ENCODE measurements at regions not wholly inside any gene's neighbourhood (a gene's known extent, or its start where the extent isn't known, plus 50 kb on each side); places are given as distances from the start of the nearest gene placed in this dataset.
"Not testable (repeated sequence)": the region's sequence is repeated elsewhere in the genome, so short reads cannot be mapped to it uniquely, and the experiment has no call there.

DNA sequence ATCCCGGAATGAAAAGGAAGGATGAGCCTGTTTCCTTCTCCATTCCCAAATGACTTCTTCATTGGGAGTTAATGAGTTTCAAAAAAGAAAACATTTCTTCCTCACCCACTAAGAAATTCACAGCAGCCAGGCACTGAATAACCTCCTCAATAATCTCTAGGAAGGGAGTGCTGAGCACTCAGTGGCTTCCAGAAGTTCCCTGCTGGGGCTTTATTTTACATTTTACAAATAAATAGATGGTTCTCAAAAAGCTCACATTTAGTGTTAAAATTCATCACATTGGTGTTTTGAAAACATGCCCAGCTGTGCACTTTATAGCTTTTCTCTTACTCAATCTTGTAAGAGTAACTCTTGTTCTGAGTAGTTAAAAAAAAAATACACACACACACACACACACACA lies 148.9 kb upstream of the PFKP start:
- DNase-seq: no peak

DNA sequence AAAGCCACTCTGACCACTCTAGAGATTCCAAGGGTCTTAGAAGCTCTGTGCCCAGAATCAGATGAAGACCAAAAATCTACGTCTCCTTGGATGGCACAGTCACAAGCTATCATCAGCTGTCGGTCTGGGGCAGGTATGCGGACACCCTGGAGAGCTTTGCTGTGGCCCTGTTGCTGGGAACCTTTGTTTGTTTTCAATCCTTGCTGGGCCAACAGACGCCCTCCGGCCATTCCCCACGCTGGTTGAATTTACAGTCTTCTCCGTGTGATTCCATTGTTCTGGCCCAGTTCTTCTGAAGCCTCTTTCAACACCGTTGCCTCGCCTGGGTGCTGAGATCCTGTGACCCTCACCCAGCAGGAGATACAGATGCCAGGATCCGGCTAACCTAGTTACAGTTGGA lies 149.4 kb upstream of the PFKP start:
- no peak for DNase-seq

DNA sequence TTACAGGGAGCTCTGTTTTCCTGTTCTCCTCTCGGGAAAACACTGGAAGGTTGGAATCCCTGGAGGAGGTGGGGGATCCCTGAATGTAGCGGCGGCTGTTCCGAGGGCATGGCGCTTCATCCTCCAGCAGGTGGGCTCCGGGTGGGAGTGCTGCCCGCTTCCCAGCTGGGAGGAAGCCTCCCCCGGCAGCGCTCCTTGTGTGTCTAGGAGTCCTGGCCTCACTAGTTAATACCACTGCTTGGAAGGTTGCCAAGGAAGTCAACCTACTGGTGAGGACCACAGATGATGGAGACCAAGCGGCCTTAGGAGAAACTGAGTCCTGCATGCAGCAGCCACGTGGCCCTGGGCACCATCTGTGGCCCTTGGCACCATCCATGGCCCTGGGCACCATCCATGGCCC lies 151.9 kb upstream of the PFKP start:
- no peak for DNase-seq

DNA sequence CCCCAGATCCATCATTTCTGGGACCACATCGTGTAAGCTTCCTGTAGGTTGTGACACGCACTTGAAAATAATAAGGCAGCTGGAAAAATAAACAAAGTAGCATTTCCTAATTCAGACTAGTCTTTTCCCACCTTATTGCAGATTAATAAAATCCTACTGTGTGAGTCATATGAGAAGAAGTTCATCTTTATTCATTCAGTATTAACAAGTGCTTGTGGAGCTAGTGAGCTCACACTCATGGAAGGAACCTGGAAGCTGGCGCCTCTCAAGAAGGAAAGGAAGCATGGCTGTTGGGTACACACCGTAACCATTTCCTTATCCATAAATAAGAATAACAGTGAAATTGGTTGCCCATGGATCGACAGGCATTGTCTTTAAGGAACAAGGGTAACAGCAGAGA lies 152.6 kb upstream of the PFKP start:
- no peak for DNase-seq

DNA sequence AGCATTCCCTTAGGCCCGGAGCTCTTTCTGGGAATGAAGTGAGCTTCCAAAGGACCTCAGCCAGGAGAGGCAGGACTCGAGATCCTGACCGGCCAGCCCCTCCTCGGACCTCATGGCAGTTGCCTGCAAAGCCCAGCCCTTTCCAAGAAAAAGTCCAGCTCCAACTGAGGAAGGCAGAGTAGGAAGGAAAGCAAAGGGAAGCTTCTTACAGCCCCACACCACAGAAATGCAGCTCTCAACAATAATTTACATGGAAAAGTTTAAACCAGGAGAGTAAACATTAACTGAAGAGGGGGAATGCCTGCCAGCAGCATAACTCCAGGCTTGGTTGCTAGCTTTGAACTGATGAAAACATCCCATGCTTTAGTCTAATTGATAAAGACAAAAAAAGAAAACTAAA lies 153.9 kb upstream of the PFKP start:
- DNase-seq: no peak

DNA sequence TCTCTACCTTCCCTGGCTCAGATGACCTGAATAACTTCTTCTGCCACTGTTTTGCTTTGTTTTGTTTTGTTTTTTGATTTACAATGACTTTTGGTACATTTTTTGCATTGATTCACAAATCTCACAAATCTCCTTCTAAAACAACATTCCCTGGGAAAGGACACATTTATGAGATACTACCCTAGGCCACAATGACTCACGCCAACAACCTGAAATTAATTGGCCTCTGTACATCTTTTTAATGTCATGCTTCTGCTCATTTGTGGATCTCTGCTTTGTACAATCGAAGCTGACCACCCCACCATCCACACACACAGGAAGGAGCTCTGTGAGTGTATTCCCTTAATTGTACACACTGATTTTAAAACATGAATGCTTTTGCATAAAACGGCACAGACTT lies 156.7 kb upstream of the PFKP start:
- no peak for DNase-seq

DNA sequence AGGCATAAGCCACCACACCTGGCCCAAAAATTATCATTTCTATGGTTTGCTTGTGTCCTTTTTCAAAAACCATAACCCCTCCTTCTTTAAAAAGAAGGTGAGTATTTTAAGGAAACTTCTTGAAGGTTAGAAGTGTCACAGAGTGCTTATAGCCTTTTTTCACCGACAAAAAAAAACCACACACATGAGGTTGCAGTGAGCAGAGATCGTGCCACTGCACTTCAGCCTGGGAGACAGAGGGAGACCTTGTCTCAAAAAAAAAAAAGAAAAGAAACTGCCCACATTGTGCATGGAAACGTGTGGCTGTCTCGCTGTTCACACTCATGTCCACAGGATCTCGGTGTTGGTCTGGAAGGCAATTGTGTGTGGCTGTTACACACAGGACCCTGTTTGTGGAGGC lies 157.4 kb upstream of the PFKP start:
- no peak for DNase-seq

DNA sequence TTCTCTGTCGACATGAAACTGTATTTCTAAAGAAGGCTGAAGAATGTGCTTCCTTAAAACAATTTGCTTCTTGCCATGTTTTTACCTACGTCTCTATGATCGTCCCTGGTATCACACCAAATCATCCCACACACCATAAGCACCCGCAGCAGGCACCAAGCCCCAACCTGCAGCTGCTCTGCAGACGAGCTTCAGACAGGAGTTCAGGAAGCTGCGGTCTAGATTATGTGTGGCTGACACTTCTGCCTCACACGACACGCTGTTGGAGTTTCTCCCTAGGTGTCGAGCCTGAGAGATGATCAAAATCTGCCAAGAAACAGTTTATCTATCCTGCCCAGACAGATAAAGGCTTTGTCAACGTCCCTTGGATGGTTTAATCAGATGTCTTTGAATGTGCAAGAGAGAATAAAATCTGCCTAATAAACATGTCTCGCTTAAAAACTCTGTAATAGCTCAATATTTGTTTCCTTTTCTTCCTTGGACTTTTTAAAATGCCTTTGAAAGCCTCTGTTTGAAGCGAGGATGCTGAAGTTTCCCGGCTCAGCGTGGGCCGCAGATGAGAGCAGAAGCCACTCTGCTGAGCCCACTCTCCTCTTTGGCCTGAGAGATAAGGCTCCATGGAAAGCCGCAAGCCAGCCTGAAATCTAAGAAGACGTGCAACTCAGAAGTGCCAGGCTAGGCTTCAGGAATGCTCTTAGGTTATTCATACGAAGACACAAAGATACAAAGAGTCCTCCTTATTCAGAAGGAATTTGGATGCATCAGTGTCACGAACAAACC lies 158.3 kb upstream of the PFKP start:
- DNase-seq: no peak

DNA sequence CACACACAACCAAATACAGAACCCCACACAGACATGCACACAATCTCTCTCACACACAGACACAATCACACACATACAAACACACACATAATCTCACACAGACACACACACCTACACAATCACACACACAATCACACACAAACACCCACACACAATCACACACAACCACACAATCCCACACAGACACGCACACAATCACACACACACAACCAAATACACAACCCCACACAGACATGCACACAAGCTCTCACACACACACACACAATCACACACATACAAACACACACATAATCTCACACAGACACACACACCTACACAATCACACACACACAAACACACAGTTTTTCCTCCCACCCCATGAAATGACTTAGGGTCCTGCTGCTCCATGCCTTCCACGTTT lies 160.4 kb upstream of the PFKP start:
- no peak for DNase-seq

DNA sequence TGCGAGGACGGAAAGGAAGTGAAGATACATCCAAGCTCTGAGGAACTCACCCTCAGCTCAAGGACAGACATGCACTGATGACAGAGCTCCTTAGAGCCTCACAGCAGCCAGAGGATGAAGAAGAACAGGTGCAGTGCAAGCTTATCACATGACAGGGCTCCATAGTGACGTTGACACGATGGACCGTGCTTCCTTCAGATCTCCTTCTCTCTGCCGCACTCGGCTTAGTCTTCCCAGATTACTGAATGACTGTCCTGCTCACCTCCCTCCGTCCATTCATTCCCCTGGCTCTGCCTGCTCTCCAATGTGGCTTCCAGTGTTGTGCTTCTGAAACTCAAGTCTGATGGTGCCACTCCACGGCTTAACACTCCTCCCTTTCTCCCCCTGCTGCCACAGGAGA lies 161.5 kb upstream of the PFKP start:
- no peak for DNase-seq

DNA sequence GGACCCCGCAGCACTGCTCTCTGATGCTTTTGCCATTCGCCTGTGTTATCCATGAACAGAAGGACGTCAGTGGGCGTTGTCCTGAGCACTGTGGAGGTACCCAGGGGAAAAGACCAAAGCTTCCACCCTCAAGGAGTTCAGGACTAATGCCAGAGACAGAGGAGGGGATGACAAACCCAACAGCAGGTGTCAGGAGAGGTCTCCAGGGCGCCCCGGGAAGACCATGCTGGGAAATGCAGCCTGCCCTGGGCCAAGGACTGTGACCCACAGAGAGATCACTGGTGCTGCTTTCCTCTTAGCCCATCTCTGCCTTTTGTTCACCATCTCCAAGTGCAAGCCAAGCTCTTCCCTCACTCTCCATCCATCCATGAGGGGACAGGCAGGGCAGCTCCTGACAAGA lies 166.8 kb upstream of the PFKP start:
- DNase-seq: no peak

DNA sequence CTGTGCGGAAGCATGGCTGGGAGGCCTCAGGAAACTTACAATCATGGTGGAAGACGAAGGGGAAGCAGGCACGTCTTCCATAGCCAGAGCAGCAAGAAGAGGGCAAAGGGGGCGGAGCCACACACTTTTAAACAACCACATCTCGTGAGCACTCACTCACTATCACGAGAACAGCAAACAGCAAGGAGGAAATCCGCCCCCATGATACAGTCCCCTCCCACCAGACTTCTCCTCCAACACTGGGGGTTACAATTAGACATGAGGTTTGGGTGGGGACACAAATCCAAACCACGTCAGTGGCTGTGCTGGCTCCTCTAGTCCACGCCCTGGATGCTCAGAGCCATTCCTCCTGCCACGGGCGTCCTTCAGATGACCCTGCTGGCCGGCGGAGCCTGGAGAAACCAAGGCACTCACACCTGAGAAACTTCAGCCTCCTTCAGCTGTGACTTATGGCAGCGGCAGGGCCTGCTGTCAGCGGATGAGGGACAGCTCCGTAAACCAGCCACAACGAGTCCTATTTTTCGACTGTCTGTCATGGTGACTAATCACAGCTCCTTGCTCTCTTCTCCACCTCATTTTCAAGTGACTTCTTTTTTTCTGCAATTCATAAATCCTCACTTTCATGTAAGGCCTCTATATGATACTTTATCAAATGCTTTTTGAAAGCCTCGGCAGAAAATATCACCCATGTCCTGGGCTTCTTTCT lies 167.9 kb upstream of the PFKP start:
- no peak for DNase-seq

DNA sequence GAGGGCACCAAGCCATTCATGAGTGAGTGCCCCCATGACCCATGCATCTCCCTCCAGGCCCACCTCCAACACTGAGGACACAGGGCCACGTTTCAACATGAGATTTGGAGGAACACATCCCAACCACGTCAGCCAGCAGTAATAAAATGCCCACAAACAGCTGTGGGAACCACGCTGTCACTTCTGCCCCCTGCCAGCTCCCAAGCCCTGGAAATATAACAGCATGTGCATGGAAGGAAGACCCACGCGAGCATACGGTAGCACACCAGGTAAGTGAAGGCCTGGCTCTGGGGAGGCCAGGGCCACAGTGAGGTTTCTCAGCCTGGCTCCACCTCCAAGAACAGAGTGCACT lies 168.9 kb upstream of the PFKP start:
- no peak for DNase-seq

DNA sequence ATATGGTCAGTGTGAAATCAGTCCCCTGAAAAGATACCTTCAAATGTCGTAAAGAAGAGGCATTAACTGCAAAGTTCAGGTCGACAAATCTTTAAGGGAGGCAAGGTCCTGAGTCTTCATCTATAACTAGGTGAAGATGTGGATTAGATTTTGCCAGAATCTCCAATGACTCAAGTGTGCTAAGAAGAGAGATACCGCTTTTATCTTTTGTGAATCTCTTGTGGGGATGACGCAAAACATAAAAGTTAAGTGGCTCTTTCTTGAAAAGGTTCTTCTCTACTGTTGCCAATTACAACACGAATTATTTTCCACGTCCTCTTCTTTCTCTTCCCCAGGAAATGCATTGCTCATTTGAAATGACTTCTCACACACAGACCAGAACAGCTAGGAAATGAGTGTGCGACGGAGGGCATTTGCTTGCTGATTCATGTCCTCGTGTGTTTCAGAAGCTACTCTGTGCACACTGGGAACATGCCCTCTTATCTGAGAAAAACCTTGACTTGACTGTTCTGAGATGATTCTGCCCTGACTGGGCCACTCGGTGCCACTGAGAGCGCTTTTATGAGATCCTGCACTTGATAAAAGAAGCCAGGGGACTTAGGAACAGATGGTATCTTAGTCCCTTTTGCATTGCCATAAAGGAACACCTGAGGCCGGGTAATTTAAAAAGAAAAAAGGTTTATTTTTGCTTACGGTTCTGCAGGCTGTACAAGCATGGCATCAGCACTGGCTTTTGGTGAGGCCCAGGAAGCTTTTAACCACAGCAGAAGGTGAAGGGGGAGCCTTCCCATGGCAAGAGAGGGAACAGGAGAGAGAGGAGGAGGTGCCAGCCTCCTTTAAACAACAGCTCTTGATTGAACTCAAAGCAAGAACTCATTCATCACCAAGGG lies 169.5 kb upstream of the PFKP start:
- DNase-seq: no peak

DNA sequence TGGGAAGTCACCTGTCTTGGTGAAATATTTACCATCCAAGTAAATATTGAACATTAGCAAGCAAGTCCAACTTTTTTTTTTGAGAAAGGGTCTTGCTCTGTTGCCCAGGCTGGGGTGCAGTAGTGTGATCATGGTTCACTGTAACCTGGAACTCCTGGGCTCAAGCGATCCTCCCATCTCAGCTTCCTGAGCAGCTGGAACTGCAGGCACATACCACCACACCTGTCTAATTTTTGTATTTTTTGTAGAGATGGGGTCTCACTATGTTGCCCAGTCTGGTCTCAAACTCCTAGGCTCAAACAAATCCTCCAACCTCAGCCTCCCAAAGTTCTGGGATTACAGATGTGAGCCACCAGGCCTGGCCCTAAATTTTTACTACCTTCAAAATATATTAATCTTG lies 171.0 kb upstream of the PFKP start:
- DNase-seq: not testable (repeated sequence)

DNA sequence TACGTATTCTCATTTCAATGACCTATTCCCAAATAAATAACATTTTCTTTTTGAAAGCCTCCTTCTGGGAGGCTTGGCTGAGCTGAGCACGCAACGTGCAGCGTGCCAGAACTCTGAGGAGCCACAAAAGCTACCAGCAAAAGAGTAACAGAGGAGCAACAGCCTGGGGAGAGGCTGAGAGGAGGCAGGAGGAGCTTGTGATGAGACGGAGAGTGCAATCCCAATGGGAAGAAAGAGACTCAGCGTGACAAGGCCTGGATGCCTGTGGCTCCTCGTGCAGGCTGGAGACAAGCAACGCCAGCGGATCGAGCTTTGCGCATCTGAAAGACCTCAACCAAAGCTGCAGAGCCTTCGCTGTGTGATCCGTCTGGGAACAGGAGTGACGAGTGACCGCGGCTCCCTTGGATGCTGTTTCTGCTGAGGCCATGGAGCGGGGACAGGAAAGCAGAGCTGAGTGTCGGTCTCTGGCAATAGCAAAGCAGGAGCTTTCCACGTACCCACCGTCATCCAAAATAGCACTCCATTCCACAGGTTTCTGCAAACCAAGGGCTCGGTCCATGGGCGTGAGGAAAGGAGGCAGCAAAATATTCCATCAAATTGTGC lies 171.7 kb upstream of the PFKP start:
- DNase-seq: no peak

DNA sequence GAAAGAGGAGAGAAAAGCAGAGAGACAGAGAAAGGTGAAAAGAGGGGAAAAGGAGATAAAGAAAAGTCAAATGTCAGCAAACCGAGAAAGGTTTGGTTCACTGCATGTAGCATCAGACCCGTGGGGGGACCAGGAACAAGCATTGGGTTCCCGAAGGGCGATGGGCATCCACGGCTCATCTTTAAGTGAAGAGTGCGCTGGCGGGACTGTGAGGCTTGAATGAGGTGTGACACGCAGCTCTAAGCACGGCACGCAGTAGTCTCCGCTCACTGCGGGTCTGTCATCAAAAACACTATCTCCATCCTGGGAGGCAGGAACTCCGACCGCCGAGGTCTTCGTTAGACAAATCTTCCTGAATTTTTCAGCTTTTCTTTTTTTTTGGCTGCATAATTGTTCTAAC lies 173.4 kb upstream of the PFKP start:
- DNase-seq: no peak

DNA sequence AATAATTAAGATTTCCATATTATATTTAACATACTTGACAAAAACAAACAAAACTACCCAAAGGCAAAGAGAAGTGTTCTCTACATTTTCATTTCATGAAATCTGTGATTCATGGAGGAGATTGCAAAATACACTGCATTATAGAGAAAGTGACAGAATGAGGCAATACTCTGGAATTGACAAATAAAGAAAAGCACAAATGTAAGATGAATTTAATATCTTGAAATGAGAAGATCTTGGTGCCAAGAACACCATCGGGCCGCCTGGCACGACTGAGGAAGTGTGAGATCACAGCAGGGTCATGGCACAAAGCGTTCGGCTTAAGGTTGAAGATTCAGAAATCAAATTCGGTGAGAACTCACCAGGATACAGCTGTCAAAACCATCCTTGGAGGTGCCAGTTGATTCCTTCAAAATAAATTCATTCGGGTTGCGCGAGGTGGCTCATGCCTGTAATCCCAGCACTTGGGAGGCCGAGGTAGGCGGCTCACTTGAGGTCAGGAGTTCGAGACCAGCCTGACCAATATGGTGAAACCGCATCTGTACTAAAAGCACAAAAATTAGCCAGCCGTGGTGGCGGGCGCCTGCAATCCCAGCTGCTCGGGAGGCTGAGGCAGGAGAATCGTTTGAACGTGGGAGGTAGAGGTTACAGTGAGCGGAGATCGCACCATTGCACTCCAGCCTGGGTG lies 174.0 kb upstream of the PFKP start:
- no peak for DNase-seq

DNA sequence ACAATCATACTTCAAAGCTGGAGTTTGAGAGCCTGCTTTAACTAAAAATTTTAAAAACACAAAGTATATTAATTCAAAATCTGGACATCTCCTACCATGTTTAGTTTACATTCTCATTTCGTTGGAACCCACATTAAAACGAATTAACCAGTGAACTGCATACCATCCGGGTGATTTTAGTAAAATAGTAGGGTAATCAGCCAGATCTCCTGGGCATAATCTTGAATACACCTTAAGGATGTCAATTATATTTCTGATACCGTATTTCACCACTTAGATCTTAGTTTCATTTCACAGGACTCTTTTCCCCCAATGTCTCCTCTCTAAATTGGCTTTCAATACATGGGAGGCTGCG lies 175.6 kb upstream of the PFKP start:
- DNase-seq: no peak

DNA sequence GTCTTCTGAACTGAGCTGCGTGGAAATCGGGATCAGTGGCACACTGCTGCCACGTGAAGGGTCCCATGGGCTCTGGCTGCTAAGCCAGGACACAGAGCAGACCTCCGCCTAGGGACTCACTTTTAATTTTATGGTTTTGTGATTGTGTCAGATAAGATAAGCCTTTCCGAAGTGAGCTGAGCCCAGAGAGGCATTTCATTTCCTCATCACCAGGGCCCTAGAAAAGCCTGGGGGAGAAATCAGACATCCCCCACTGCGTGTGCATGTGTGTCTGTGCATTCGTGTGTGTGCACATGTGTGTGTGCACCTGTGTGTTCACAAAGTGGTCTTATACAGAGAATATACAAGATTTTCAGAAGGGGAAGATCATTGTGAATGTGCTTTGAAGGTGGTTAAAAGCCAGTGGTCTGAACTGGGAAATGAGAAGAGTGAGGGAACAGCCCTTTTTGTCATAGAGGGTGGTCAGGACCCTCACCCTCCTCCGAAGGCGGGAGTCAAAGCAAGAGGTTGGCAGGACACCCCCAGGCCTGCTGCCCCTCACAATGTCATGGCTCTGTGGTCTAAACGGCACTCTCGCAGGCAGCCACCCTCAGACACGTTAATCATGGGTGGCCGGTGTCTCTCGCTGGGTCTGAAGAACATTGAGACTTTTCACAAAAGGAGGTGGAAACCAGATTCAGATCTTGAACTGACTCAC lies 176.1 kb upstream of the PFKP start:
- DNase-seq: no peak

DNA sequence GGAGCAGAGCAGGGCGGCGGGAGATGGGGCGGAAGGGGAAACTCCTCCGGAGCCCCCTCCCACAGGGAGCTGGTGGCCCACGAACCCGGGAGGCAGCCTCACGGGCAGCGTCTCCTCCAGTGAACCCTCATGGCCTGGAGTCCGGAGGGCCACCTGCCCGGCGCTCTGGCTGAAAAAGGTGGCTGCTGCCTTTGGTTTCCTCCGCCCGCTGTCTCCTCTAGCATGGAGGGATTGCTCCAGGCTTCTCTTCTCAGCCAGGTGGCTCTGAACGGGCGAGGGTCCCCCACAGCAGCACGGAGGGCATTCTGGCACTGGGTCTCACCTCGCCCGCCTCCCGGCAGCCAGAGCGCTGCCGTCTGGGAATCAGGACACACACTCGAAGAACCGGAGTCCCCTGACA lies 177.3 kb upstream of the PFKP start:
- DNase-seq: no peak

DNA sequence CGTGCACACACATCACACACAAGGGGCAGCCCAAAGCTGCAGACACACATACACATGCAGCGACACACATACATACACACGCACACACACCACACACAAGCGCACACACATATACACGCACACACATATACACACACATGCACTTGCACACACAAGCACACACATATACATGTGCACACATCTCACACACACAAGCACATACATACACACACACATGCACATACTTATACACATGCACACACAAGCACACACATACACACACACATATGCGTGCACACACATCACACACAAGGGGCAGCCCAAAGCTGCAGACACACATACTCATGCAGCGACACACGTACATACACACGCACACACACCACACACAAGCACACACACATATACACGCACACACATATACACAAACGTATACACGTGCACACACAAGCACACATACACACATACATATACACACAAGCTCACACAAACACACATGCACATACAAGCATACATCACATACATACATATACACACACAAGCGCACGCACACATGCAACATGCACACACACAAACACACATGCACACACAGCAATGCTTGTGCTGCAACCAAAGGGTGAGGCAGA lies 178.8 kb upstream of the PFKP start:
- no peak for DNase-seq
